ENCODE measurements at regions not wholly inside any gene's neighbourhood (a gene's known extent, or its start where the extent isn't known, plus 50 kb on each side); places are given as distances from the start of the nearest gene placed in this dataset.

- DNase-seq (ENCODE audit: low read depth in 3 of 3): no peak
Measured at GRCh38 chr14:62378057-62378456, 615.8 kb downstream of the SNAPC1 start.

- no peak for DNase-seq (ENCODE audit: low read depth in 3 of 3)
Measured at GRCh38 chr14:62381311-62382070, 619.3 kb downstream of the SNAPC1 start.

- no peak for DNase-seq (ENCODE audit: low read depth in 3 of 3)
Measured at GRCh38 chr14:62409169-62409568, 636.1 kb downstream of the KCNH5 start.

GRCh38 chr14:62409626-62410300, 635.5 kb downstream of the KCNH5 start:
- DNase-seq (ENCODE audit: low read depth in 3 of 3): no peak

- DNase-seq (ENCODE audit: low read depth in 3 of 3): no peak
Measured at GRCh38 chr14:62420847-62421246, 624.4 kb downstream of the KCNH5 start.

- no peak for DNase-seq (ENCODE audit: low read depth in 3 of 3)
Measured at GRCh38 chr14:62428429-62429203, 616.6 kb downstream of the KCNH5 start.

GRCh38 chr14:62429683-62430082, 615.6 kb downstream of the KCNH5 start:
- no peak for DNase-seq (ENCODE audit: low read depth in 3 of 3)

- DNase-seq (ENCODE audit: low read depth in 3 of 3): no peak
Measured at GRCh38 chr14:62431496-62431895, 613.8 kb downstream of the KCNH5 start.

GRCh38 chr14:62432955-62433354, 612.3 kb downstream of the KCNH5 start:
- DNase-seq (ENCODE audit: low read depth in 3 of 3): no peak

- DNase-seq (ENCODE audit: low read depth in 3 of 3): no peak
Measured at GRCh38 chr14:62436261-62436660, 609.0 kb downstream of the KCNH5 start.

GRCh38 chr14:62439210-62439609, 606.0 kb downstream of the KCNH5 start:
- DNase-seq (ENCODE audit: low read depth in 3 of 3): no peak

GRCh38 chr14:62443796-62444195, 601.5 kb downstream of the KCNH5 start:
- DNase-seq (ENCODE audit: low read depth in 3 of 3): no peak

- DNase-seq (ENCODE audit: low read depth in 3 of 3): no peak
Measured at GRCh38 chr14:62445570-62445969, 599.7 kb downstream of the KCNH5 start.

- no peak for DNase-seq (ENCODE audit: low read depth in 3 of 3)
Measured at GRCh38 chr14:62451221-62451620, 594.0 kb downstream of the KCNH5 start.

GRCh38 chr14:62453226-62453625, 592.0 kb downstream of the KCNH5 start:
- DNase-seq (ENCODE audit: low read depth in 3 of 3): no peak

GRCh38 chr14:62455446-62455845, 589.8 kb downstream of the KCNH5 start:
- DNase-seq (ENCODE audit: low read depth in 3 of 3): no peak

- DNase-seq (ENCODE audit: low read depth in 3 of 3): no peak
Measured at GRCh38 chr14:62462988-62463387, 582.3 kb downstream of the KCNH5 start.

GRCh38 chr14:62468946-62469345, 576.3 kb downstream of the KCNH5 start:
- no peak for DNase-seq (ENCODE audit: low read depth in 3 of 3)

- no peak for DNase-seq (ENCODE audit: low read depth in 3 of 3)
Measured at GRCh38 chr14:62470935-62471334, 574.3 kb downstream of the KCNH5 start.

- DNase-seq (ENCODE audit: low read depth in 3 of 3): no peak
Measured at GRCh38 chr14:62491146-62491545, 554.1 kb downstream of the KCNH5 start.

- DNase-seq (ENCODE audit: low read depth in 3 of 3): no peak
Measured at GRCh38 chr14:62497708-62498107, 547.5 kb downstream of the KCNH5 start.

- no peak for DNase-seq (ENCODE audit: low read depth in 3 of 3)
Measured at GRCh38 chr14:62501021-62501750, 544.1 kb downstream of the KCNH5 start.

All from stimulated activated CD4-positive, alpha-beta T cell treated with anti-CD3 and anti-CD28 coated beads, TNF-alpha, amount 100 ng/mL, for 4 hours (primary cell).